Astrocyte (in vitro differentiated cells and primary cell): ENCODE measurements at regions not wholly inside any gene's neighbourhood (a gene's known extent, or its start where the extent isn't known, plus 50 kb on each side); places are given as distances from the start of the nearest gene placed in this dataset.

Experiments used
- EZH2 ChIP-seq: IDR thresholded peaks from 2 replicates; pipeline ENCODE4 v1.6.1; 2012; ENCODE audit warnings: mild to moderate bottlenecking, low read length, inconsistent platforms; ENCODE audit not compliant: insufficient read depth
- TF ChIP-seq, protein P1 (sequence below): IDR thresholded peaks from 2 replicates; pipeline ENCODE4 v1.5.1; 2011; ENCODE audit warnings: low read depth, mild to moderate bottlenecking, inconsistent platforms, low read length, moderate library complexity; ENCODE audit not compliant: insufficient read depth

DNA sequence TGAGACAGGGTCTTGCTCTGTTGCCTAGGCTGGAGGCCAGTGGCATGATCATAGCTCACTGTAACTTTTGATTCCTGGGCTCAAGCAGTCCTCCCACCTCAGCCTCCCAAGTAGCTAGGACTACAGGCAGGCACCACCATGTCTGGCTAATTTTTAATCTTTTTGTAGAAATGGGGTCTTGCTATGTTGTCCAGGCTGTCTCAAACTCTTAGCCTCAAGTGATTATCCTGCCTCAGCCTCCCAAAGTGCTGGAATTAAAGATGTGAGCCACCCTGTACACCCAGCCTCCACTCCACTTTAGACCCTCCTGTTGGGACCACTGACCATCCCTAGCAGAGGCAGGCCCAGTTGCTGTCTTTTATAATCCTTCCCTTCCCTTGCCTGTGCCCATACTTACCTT is 63.3 kb upstream of the OSBPL8 start:
- TF ChIP-seq, protein P1, sequence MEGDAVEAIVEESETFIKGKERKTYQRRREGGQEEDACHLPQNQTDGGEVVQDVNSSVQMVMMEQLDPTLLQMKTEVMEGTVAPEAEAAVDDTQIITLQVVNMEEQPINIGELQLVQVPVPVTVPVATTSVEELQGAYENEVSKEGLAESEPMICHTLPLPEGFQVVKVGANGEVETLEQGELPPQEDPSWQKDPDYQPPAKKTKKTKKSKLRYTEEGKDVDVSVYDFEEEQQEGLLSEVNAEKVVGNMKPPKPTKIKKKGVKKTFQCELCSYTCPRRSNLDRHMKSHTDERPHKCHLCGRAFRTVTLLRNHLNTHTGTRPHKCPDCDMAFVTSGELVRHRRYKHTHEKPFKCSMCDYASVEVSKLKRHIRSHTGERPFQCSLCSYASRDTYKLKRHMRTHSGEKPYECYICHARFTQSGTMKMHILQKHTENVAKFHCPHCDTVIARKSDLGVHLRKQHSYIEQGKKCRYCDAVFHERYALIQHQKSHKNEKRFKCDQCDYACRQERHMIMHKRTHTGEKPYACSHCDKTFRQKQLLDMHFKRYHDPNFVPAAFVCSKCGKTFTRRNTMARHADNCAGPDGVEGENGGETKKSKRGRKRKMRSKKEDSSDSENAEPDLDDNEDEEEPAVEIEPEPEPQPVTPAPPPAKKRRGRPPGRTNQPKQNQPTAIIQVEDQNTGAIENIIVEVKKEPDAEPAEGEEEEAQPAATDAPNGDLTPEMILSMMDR: no peak
- TF ChIP-seq EZH2: no peak
